ENCODE measurements at regions not wholly inside any gene's neighbourhood (a gene's known extent, or its start where the extent isn't known, plus 50 kb on each side); places are given as distances from the start of the nearest gene placed in this dataset.

DNA sequence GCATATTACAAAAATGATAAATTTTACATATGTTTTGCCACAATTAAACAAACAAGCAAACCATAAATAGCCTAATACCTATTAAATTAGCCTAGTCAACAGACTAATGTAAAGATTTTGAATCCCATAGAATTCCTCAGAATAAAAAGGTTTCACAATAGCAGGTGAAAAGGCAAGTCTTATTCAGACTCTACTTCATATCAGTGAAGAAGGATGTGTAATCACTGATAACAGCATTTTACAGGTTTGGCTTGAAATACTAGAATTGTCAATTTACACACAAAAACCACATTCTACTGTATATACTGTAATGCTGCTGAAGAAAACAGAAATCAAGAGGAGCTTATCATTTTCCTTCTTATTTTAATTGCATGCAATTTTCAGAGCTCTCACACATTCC is 90.8 kb upstream of the SSTR1 start:
- no peak for DNase-seq (ENCODE audit: low read depth)

DNA sequence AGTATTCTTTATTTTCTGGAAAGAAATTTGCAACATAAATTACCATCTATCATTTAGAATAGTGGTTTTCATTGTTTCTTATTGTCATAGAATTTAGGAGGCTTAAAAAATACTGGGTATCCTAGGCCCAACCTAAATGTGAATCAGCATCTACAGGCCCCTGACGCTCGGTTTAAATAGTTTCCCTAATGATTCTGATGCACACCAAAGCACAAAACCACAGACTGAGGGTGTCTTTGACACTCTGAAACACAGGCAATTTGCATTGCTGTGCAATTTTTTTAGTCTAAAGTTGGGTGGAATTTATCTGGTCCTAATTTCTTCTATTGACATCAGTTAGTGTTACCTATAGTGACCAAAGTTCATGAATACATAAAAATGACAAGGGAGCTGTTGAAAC is 87.6 kb upstream of the SSTR1 start:
- DNase-seq (ENCODE audit: low read depth) = no peak

DNA sequence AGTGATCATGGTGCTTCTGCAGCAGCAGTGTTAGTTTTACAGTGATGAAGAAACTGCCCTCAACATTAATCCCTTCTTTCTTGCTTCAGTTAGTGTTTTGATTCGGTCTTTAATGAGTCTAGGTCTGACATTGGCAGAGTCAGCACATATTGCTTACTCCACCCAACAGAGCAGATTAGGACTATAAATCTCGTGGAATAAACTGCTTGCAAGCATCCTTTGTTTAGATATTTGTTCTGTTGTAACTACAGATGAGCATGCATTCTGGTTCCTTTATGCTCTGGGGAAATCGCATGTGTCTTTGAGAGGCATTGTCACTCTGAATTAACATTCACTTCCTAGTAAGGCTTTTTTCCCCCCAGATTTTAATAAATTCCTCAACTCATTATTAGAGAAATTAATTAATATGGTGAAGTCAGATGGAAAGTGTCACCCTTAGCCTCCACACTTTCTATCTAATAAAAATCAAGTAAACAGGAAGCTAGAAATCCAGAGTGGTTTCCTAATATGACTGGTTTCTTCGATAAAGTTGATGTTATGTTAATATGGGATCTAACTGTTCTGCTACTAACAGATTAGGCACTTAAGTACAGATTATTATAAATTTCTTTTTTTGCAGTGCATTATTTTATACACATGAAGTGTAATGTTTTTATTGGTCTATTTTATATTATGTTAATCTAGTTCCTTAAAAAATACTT is 86.2 kb upstream of the SSTR1 start:
- DNase-seq (ENCODE audit: low read depth) = no peak

DNA sequence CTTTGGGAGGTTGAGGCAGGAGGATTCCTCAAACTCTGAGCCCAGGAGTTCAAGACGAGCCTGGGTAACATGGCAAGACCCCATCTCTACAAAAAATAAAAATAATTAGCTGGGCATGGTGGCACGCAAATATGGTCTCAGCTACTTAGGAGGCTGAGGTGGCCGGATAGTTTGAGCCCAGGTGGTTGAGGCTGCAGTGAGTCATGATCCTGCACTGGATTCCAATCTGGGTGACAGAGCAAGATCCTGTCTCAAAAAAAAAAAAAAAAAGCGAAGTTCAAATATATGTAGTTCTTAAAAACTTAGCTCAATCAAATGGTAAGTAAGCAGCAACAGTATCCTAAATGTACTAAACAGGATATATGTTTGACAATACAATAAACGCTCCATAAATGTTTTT is 85.5 kb upstream of the SSTR1 start:
- no peak for DNase-seq (ENCODE audit: low read depth)

DNA sequence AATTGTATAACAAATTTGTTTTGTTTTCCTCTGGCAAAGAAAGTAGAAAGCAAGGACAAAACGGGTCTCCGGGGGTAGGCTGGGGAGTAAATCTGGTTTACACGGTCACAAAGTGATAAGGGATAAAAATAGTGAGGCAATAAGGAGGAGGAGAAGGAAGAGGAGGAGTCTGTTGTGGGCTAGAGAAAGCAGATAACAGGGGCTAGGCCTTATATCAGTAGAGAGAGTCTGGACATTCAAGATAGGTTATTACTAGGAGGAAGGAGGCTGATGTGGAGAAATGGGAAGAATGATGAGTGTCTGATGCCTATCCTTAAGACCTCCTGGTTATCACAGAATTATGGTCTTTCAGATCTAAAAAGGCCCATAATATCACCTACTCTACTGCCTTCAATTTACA is 83.2 kb upstream of the SSTR1 start:
- no peak for DNase-seq (ENCODE audit: low read depth)

DNA sequence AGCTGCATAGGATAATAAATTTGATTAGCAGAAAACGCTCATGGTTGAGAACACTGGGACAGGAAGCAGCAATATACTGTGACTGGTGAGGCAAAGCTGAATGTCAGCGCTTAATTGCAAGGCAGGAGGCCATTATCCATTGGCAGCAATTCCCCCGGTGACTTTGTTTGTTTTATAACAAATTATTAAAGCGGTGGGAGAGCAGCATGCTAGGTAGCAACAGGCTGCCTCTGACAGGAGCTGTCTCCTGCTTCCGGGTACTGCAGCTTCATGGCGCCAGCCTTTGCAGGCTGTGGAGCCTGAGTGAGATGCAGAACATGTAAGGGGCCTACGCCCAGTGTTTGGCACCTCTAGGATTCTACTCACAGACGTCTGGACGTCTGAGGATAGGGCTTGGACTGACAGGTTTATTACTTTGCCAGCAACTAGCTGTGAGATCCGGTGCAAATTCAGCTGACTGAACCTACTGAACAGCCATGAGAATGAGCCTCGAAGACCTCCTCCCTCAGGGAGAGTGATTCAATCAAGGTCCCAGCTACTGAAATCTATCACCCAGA is 82.1 kb upstream of the SSTR1 start:
- no peak for DNase-seq (ENCODE audit: low read depth)

DNA sequence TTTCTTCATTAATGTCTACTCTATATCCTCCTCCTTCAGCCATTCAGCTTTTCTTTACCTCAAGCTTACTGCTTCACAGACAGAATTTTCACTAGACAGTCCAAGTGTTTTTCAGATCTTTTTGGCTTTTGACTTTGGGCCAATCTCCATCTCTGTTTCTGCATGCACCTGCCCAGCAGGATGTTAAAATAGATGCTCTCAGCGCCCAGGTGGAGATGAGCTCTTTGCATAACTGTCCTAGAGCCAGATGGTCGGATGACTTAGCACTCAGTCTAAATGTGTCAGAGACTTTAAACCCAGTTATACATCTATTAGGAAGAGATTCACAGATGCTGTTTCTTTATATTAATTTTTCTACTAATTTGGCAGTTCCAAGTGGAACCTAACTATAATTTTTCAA is 80.3 kb upstream of the SSTR1 start:
- DNase-seq (ENCODE audit: low read depth) = no peak

DNA sequence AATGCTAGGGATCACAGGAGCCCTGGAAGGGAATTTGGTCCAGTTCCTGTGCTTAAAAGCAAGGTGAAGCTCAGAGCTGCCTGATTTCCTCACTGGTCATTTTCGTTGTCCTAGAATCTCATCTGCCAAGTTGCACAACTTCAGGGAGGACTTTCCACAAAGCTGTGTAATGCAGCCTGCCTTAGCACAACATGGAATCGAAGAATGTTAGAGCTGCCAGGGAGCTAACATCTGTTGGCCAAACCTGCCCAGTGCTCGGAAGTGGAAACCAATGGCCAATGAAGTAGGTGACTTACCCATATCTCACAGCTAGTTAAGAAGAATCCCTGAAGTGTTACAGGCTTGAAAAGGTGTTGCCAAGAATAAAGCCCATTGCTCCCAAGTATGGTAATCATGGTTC is 79.9 kb upstream of the SSTR1 start:
- DNase-seq (ENCODE audit: low read depth) = no peak

DNA sequence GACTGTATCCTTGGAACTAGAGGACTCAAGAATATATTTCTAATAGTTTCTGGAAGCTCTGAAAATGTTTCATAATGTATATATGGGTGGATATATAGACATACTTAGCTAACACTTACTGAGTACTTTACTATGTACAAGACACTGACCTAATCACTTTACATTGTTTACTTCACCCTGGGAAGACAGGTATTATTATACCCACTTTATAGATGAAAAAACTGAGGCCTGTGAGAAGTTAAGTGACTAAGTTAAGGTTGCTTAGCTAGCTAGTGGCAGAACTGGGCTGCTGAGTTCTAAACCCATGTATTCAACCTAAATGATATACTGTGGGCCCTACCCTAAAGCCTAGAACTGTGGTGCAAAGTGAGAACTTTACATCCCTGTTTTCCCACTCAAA is 79.1 kb upstream of the SSTR1 start:
- DNase-seq (ENCODE audit: low read depth) = no peak

DNA sequence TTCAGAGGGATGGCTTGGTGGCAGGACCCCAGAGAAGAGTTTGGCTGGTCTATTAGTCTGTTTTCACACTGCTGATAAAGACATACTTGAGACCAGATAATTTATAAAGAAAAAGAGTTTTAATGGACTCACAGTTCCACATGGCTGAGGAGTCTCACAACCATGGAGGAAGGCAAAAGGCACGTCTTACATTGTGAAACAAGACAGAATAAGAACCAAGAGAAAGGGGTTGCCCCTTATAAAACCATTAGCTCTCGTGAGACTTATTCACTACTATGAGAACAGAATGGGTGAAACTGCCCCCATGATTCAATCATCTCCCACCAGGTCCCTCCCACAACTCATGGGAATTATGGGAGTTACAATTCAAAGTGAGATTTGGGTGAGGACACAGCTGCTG is 78.5 kb upstream of the SSTR1 start:
- DNase-seq (ENCODE audit: low read depth) = no peak

DNA sequence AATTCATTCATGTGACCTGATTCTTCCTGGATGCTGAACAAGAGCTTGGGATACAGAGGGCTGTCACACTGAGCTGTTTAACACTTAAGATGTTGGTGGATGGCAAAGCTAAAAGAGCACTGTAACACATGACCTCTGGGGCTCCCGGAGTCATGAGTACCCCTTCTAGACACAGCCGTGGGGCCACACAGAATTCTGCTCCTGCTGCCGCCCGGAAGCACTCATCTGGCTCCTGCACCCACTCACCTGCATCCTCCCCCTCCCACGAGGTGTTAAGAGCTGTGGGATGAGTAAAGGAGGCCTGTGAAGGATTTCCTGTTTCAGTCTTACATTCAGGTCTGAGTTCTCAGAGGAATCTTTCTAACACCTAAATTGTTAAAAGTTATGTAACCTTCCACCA is 78.0 kb upstream of the SSTR1 start:
- no peak for DNase-seq (ENCODE audit: low read depth)

DNA sequence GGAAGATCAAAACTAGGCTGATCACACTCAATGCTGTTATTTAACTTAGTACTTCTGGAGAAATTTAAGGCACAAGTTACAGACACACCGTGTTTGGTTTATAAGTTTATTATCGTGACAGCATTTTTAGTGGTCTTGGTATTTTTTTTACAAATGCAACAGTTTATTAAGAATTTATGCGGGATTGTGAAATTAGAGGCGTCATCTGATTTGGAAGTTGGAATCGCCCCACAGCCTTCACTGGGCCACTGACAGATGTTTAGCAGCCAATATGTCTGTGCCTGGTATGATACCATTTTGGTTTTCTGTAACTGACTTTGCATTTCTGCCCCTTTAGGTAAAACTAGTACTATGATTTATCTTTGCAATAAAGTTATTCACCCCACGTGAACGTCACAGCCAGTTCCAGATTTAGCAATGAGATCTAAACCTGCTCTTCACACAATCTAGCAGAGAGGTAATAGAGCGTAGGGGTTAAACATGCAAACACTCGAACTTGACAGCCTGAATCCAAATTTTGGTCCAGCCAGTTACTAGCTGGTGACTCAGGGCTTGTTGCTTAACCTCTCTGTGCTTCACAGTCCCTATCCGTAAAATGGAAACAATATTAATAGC is 73.2 kb upstream of the SSTR1 start:
- DNase-seq (ENCODE audit: low read depth) = no peak

DNA sequence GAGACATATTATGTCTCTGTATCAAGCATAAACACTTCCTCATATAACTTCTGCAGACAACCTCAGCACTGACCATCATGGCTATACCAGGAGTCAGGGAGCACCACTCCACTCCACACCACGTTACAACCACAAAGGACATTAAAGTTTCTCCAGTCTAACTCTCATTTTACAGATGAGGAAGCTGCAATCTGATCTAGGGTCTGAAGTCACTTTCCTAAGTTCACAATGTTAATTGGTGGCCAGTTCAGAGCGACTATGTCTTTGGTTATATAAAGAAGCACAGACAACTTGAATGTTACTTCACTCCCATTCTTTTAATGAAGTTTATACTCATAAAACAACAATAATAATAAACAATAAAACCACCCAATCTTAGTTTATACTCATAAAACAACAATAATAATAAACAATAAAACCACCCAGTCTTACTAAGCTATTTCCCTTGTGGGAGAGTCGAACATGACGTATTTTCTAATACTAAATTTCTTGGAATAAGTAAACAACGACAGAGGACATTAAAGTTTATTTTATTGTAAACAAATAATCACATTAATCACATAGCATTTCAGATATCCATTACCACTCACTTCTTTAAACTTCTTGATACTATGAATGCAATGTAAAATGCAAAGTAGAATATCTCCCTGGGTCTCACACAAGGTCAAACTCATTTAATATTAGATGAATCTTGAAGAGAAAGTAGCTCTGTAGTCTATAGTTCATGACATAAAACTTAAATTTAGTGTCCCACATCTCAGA is 72.4 kb upstream of the SSTR1 start:
- DNase-seq (ENCODE audit: low read depth) = no peak

DNA sequence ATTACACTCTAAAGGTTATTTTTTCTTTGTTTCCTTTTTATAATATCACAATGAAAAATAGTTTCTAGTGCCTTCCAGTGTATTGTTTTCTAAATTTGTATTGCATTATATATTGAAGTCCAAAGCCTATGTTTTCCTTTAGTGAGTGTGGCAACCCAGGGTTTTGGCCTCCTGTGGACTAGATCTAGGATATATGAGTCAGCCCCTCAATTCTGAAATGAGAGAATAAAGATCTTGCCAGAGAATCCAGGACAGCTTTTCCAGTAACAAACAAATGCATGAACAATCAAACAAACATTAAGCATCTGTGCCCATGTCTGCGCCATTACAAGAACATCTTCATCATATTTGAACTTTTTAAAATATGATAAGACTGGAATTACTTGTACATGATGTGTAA is 70.7 kb upstream of the SSTR1 start:
- DNase-seq (ENCODE audit: low read depth) = no peak

DNA sequence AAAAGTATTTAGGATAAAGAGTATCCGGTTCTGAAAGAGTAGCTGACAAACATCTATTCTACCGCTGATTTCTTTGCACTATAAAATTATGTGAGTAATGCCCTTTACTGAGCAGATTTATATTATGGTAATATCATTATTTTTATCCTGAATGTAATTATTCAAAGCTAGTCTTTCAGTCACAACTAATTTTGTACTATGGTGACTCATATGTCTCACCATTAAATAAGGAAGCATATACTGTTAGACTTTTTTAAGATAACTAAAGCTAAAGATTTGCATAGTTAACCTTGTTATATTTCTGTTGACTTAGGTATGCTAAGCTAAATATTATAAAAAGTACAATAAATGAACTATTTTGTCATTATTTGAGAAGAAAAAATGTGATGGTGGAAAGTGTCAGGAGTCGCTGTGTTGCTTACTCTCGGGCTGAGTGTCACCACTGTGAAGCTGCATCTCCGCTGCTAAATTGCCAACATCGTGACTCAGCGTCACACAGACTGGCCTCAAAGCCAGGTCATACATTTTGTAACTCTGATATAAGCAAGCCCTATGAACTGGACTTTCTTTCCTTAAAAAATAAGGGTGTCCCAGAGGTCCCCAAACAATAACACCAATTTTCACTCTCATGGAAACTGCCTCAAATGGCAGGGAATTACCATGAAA is 69.1 kb upstream of the SSTR1 start:
- no peak for DNase-seq (ENCODE audit: low read depth)

DNA sequence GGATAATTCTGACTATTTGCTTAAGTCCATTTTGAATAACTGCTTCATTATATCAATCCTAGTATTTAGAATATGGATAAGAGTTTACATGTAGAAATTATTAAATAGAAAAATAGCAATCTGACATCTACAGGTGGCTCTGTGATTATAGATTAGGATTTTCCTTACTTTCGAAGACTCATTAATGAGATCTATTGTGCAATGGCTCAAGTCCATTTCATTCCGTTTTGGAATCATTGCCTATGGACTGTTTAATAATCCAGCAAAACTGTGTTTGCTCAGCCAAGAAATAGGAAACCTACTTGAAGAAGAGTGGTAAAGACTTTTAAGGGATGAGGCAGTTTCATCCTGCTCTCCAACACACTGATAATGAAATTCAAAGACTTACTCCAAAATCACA is 67.8 kb upstream of the SSTR1 start:
- no peak for DNase-seq (ENCODE audit: low read depth)

DNA sequence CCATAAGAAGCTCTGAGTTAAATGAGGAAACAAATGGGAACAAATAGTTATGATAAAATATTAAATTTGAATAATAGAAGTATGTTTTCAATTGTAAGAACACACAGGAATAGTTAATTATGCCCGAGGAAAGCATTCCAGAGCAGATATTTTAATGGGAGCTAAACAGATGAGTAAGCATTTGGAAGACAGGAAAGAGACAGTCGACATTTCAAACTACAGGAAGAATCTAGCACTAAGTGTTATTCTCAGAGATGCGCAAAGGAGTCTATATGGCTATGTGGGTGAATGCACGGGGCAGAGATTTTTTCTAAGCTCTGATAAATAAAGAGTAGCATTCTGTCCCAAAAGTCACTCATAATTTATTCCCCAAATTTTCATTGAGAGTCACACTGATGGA is 64.5 kb upstream of the SSTR1 start:
- no peak for DNase-seq (ENCODE audit: low read depth)

DNA sequence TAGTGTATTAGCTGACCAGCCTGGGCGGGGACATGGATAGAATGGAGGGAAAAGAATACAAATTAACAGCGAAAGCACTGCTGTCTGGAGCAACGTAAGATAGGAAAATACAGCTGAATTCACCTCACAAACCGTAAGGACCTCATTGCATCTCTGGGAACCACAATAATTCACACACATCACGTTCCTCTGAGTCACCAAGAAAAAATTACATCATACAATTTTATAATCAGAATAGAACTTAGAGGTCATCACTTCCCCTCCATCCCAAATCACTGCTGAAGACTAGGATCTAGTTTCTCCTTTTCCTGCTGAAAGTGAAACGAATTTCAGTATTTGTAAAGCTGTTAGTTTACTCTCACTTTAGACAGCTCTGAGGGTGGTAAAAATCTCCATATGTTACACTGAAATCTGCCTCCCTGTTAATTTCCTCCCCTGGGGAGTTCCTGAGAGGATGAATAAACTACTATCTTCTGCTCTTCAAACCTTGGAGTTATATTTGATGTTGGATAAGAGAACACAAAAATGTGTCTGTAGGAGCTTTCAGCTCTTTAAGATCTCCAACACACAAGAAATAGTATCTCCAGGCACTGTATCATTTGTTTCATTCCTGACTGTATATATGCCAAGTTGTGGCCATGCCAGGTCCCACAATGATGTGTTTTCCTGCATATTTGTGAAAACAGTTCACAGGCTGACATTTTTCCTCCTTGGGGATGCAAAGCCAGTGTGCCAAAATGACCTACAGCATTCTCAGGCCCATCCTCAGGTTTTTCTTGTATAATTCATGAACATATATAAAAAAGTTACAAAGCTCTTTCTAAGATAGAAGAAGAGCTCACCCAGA is 63.8 kb upstream of the SSTR1 start:
- no peak for DNase-seq (ENCODE audit: low read depth)

DNA sequence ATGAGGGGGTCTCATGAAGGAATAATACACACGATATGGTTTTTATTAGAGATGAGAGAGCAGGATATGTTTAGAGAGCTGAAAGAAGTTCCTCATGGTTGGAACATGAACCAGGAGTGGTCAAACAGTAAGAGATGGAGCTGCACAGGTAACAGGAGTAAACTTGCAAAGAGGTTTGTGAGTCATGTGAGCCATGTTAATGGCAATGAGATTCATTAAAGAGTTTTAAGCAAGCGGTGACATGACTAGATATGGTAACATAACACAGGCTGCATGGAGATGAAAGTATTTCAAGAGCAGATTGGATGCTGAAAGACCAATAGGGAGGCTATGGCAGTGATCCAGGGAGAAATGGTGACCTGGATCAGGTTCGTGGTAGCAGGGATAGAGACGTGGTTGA is 62.6 kb upstream of the SSTR1 start:
- no peak for DNase-seq (ENCODE audit: low read depth)

DNA sequence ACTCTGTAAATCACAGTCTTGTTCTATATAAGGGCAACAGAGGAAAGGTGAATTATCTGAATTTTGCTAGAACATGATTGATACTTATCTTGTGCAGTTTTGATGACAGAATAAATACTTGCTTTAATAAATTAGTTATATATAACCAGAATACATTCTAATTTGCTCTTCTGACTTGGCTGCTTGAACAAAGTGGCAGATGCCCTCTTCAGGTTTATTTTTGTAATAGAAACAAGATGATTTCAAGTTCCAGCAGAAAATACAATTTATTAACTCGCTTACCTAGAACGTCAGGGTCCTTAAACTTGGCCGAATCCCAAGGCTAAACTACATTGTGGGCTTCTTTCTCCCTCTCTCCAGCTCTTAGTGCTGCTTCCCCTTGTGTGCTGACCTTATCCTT is 57.6 kb upstream of the SSTR1 start:
- no peak for DNase-seq (ENCODE audit: low read depth)

All from activated T-cell treated with anti-CD3 and anti-CD28 coated beads for 1 hour (primary cell).